22Rv1 (cell line): ENCODE measurements at regions not wholly inside any gene's neighbourhood (a gene's known extent, or its start where the extent isn't known, plus 50 kb on each side); places are given as distances from the start of the nearest gene placed in this dataset.

Source experiments
- H3K27ac ChIP-seq: fragments of 450-650 bp; 2 replicates; pipeline ENCODE4 v1.5.1; 2017
- CTCF ChIP-seq: fragments of 450-650 bp; IDR thresholded peaks from 2 replicates; pipeline ENCODE4 v1.5.1; 2017; ENCODE audit warnings: mild to moderate bottlenecking
- ZFX ChIP-seq: fragments of 450-650 bp; IDR thresholded peaks from 2 replicates; pipeline ENCODE4 v1.6.1; 2017; ENCODE audit warnings: antibody characterized with exemption, borderline replicate concordance

GRCh38 chr2:167415068-167415467, 526.8 kb downstream of the XIRP2 start:
- H3K27ac ChIP-seq, result no peak overlapping the region
- TF ChIP-seq CTCF, result no peak
- no peak for TF ChIP-seq ZFX

- no peak overlapping the region for H3K27ac ChIP-seq
- no peak for TF ChIP-seq ZFX
- no peak for TF ChIP-seq CTCF
These were observed 523.1 kb downstream of the XIRP2 start for GRCh38 chr2:167411367-167411766.

GRCh38 chr2:167406558-167406957, 518.3 kb downstream of the XIRP2 start:
- H3K27ac ChIP-seq, result no peak overlapping the region
- no peak for TF ChIP-seq ZFX
- no peak for TF ChIP-seq CTCF

- H3K27ac ChIP-seq, result no peak overlapping the region
- TF ChIP-seq ZFX (no peak), CTCF (no peak)
These were observed 516.5 kb downstream of the XIRP2 start for GRCh38 chr2:167404627-167405284.

GRCh38 chr2:167401309-167401708, 513.0 kb downstream of the XIRP2 start:
- H3K27ac ChIP-seq, result no peak overlapping the region
- TF ChIP-seq CTCF, result no peak
- no peak for TF ChIP-seq ZFX

GRCh38 chr2:167400546-167400945, 512.3 kb downstream of the XIRP2 start:
- H3K27ac ChIP-seq, result no peak overlapping the region
- no peak for TF ChIP-seq ZFX
- no peak for TF ChIP-seq CTCF

- no peak overlapping the region for H3K27ac ChIP-seq
- no peak for TF ChIP-seq CTCF
These were observed 510.6 kb downstream of the XIRP2 start for GRCh38 chr2:167398873-167399272.
